Keratinocyte (primary cell): ENCODE measurements at regions not wholly inside any gene's neighbourhood (a gene's known extent, or its start where the extent isn't known, plus 50 kb on each side); places are given as distances from the start of the nearest gene placed in this dataset.
A peak's percentile ranks its signal among the peaks of the same experiment; 100 is the strongest.

Experiments used
- DNase-seq: peaks from one replicate; pipeline ENCODE4 v3.0.0-alpha.2; 2011; ENCODE audit warnings: low read depth, missing footprints, low spot score
- FAIRE-seq: peaks from 2 replicates; lab custom pipeline; 2011; peaks lifted over from hg19 to GRCh38; lab: Jason Lieb, UNC
- H2AFZ ChIP-seq: 2 replicates; pipeline ENCODE4 v1.6.0; 2012; ENCODE audit warnings: low read length, control low read depth, inconsistent platforms; ENCODE audit not compliant: control insufficient read depth
- H3K27ac ChIP-seq: 2 replicates; pipeline ENCODE4 v1.5.1; 2011; ENCODE audit warnings: low read length; ENCODE audit not compliant: control insufficient read depth, insufficient read depth
- H3K27me3 ChIP-seq: 3 replicates; pipeline ENCODE4 v1.6.0; 2011; ENCODE audit warnings: low read length; ENCODE audit not compliant: control insufficient read depth, insufficient read depth; ENCODE audit errors: extremely low read depth
- H3K36me3 ChIP-seq, 2 experiments: 2 replicates in 1 of 2; 3 replicates in 1 of 2; pipeline ENCODE4 v1.5.1; 2011; ENCODE audit warnings: low read length in 2 of 2, mild to moderate bottlenecking in 1 of 2; ENCODE audit not compliant: control insufficient read depth in 2 of 2, insufficient read depth in 2 of 2; ENCODE audit errors: extremely low read depth in 1 of 2
- H3K4me1 ChIP-seq: 3 replicates; pipeline ENCODE4 v1.5.1; 2011; ENCODE audit warnings: low read length; ENCODE audit not compliant: control insufficient read depth, insufficient read depth; ENCODE audit errors: extremely low read depth
- H3K4me2 ChIP-seq: 3 replicates; pipeline ENCODE4 v1.6.0; 2011; ENCODE audit warnings: low read depth, low read length; ENCODE audit not compliant: control insufficient read depth, insufficient read depth; ENCODE audit errors: extremely low read depth
- H3K4me3 ChIP-seq, 3 experiments: fragments of 200-600 bp in 1 of 3; sonication (generic) in 1 of 3; 2 replicates in 2 of 3; 3 replicates in 1 of 3; pipeline ENCODE4 v1.5.1; 2011 to 2016; ENCODE audit warnings: low read length in 3 of 3, mild to moderate bottlenecking in 3 of 3, control low read depth in 2 of 3, inconsistent platforms in 1 of 3, low read depth in 1 of 3, mixed read lengths in 1 of 3, mixed run types in 1 of 3, moderate library complexity in 1 of 3; ENCODE audit not compliant: control insufficient read depth in 2 of 3, insufficient read depth in 2 of 3; ENCODE audit errors: extremely low read depth in 1 of 3
- H3K79me2 ChIP-seq: 2 replicates; pipeline ENCODE4 v1.6.0; 2012; ENCODE audit warnings: low read length; ENCODE audit not compliant: control insufficient read depth, insufficient read depth
- H3K9ac ChIP-seq: 3 replicates; pipeline ENCODE4 v1.6.0; 2011; ENCODE audit warnings: low read length; ENCODE audit not compliant: control insufficient read depth, insufficient read depth; ENCODE audit errors: extremely low read depth
- H3K9me1 ChIP-seq: 3 replicates; pipeline ENCODE4 v1.6.0; 2011; ENCODE audit warnings: low read length; ENCODE audit not compliant: control insufficient read depth, insufficient read depth; ENCODE audit errors: extremely low read depth
- H3K9me3 ChIP-seq: 2 replicates; pipeline ENCODE4 v1.5.1; 2012; ENCODE audit warnings: low read depth, low read length; ENCODE audit not compliant: control insufficient read depth
- H4K20me1 ChIP-seq: 3 replicates; pipeline ENCODE4 v1.6.0; 2011; ENCODE audit warnings: low read length; ENCODE audit not compliant: control insufficient read depth, insufficient read depth; ENCODE audit errors: extremely low read depth
- CTCF ChIP-seq, 3 experiments: IDR thresholded peaks in 1 of 3; conservative IDR thresholded peaks in 1 of 3; optimal IDR thresholded peaks in 1 of 3; 2 replicates in 2 of 3; 3 replicates in 1 of 3; pipeline versions ENCODE3 to v1.5.1; 2011; ENCODE audit warnings: low read length in 3 of 3, mild to moderate bottlenecking in 3 of 3, moderate library complexity in 2 of 3, control low read depth in 1 of 3, inconsistent platforms in 1 of 3; ENCODE audit not compliant: insufficient read depth in 2 of 3; ENCODE audit errors: extremely low read depth in 1 of 3
- EZH2 ChIP-seq: IDR thresholded peaks from one replicate; pipeline ENCODE4 v1.6.1; 2012; ENCODE audit warnings: inconsistent platforms, mild to moderate bottlenecking, low read length, moderate library complexity
- dilution Hi-C: fragments of 300-500 bp; cut with MboI; formaldehyde crosslinking; loops from one replicate; pipeline ENCODE4 v1.7.0; 2020; ENCODE audit warnings: low sequenced_read_pairs; ENCODE audit not compliant: extremely low pct_ligation_motif_present

GRCh38 chr20:17849901-17850683 lies 118.5 kb downstream of the SNX5 start:
- Histone ChIP-seq H3K79me2 (no peaks in the 10 kb centered on the region), H3K9me3 (no peaks in the 10 kb centered on the region), H3K4me1 (peaks cover 31% of the 10 kb centered on the region), H4K20me1 (no peaks in the 10 kb centered on the region), H2AFZ (peak overlapping the region; percentile 86), H3K36me3 (no peaks in the 10 kb centered on the region), H3K9me1 (no peaks in the 10 kb centered on the region), H3K9ac (peak overlapping the region; percentile 58), H3K27ac (peak overlapping the region; percentile 88), H3K4me3 (peak overlapping the region in 2 of 3 experiments; percentile 30 to 52), H3K4me2 (peak overlapping the region; percentile 80), H3K27me3 (no peaks in the 10 kb centered on the region)
- FAIRE-seq (peak; percentile 92), DNase-seq (peak; percentile 88)
- dilution Hi-C loops, result no loop called here
- TF ChIP-seq EZH2 (no peak), CTCF (optimal IDR thresholded peaks at IDR 0.05 in 1 of 3, IDR thresholded peaks at IDR 0.05 in 1 of 3, conservative IDR thresholded peaks at IDR 0.05 in 1 of 3; ENCODE audit: extremely low read depth in 1 of 3, insufficient read depth in 2 of 3, low read length in 3 of 3) (no peak)

GRCh38 chr20:17849138-17849900 lies 119.3 kb downstream of the SNX5 start:
- Histone ChIP-seq H4K20me1 (no peaks in the 10 kb centered on the region), H3K4me3 (peak overlapping the region in 2 of 3 experiments; percentile 22 to 36), H2AFZ (peak overlapping the region; percentile 86), H3K4me1 (peaks cover 31% of the 10 kb centered on the region), H3K9ac (peak overlapping the region; percentile 58), H3K9me1 (no peaks in the 10 kb centered on the region), H3K27ac (peak overlapping the region; percentile 88), H3K79me2 (no peaks in the 10 kb centered on the region), H3K36me3 (no peaks in the 10 kb centered on the region), H3K9me3 (no peaks in the 10 kb centered on the region), H3K27me3 (no peaks in the 10 kb centered on the region), H3K4me2 (peak overlapping the region; percentile 80)
- no peak for DNase-seq
- no peak for FAIRE-seq
- dilution Hi-C loops, result no loop called here
- TF ChIP-seq CTCF (optimal IDR thresholded peaks at IDR 0.05 in 1 of 3, IDR thresholded peaks at IDR 0.05 in 1 of 3, conservative IDR thresholded peaks at IDR 0.05 in 1 of 3; ENCODE audit: extremely low read depth in 1 of 3, insufficient read depth in 2 of 3, low read length in 3 of 3) (no peak), EZH2 (no peak)
